OCI-LY7 (cell line): ENCODE measurements at regions not wholly inside any gene's neighbourhood (a gene's known extent, or its start where the extent isn't known, plus 50 kb on each side); places are given as distances from the start of the nearest gene placed in this dataset.

ENCODE experiments used
- BruUV-seq: library from RNA; stranded (reverse); fragments of 400-500 nt; replicated peaks from 2 replicates; lab custom pipeline; 2021; lab: Mats Ljungman, UMichigan
- CTCF ChIA-PET: fragments of 300-600 bp; sonication (Branson Sonifier 250); formaldehyde crosslinking; loops from one replicate; lab custom pipeline; 2022; ENCODE audit warnings: antibody characterized with exemption; ENCODE audit not compliant: unreplicated experiment; lab: Charles Lee
- POLR2A ChIA-PET: fragments of 300-600 bp; sonication (Branson Sonifier 250); formaldehyde crosslinking; loops from one replicate; lab custom pipeline; 2022; ENCODE audit warnings: antibody characterized with exemption; lab: Charles Lee
- DNase-seq: peaks from one replicate; pipeline ENCODE4 v3.0.0-alpha.2; 2015; ENCODE audit warnings: low spot score
- H2AFZ ChIP-seq: fragments of 200-600 bp; sonication (generic), shearing (Covaris generic); 2 replicates; pipeline ENCODE4 v1.6.1; 2014; ENCODE audit warnings: mild to moderate bottlenecking, antibody characterized with exemption, low read length, moderate library complexity
- H3K27ac ChIP-seq: fragments of 200-600 bp; sonication (generic); 2 replicates; pipeline ENCODE4 v1.5.1; 2014; ENCODE audit warnings: mixed run types, low read depth, mild to moderate bottlenecking, moderate library complexity, low read length, inconsistent platforms; ENCODE audit not compliant: poor library complexity, severe bottlenecking
- H3K36me3 ChIP-seq: fragments of 200-600 bp; sonication (generic); 2 replicates; pipeline ENCODE4 v1.6.1; 2014; ENCODE audit warnings: mild to moderate bottlenecking, antibody characterized with exemption, low read length, moderate library complexity, mixed read lengths; ENCODE audit not compliant: insufficient read depth
- H3K4me1 ChIP-seq: fragments of 200-600 bp; sonication (generic); 2 replicates; pipeline ENCODE4 v1.5.1; 2014; ENCODE audit warnings: mild to moderate bottlenecking, low read length; ENCODE audit not compliant: insufficient read depth, poor library complexity, severe bottlenecking
- H3K4me2 ChIP-seq: fragments of 200-600 bp; sonication (generic); 2 replicates; pipeline ENCODE4 v1.6.1; 2014; ENCODE audit warnings: mild to moderate bottlenecking, low read length
- H3K4me3 ChIP-seq: fragments of 200-600 bp; sonication (generic); 2 replicates; pipeline ENCODE4 v1.5.1; 2014; ENCODE audit warnings: mild to moderate bottlenecking, low read depth, low read length; ENCODE audit not compliant: poor library complexity, severe bottlenecking
- H3K79me2 ChIP-seq: fragments of 200-600 bp; sonication (generic); 2 replicates; pipeline ENCODE4 v1.6.1; 2016; ENCODE audit warnings: low read depth, mild to moderate bottlenecking, low read length, moderate library complexity, mixed read lengths; ENCODE audit not compliant: insufficient read depth
- H3K9me2 ChIP-seq: fragments of 200-600 bp; sonication (generic); 2 replicates; pipeline ENCODE4 v1.6.1; 2016; ENCODE audit warnings: mild to moderate bottlenecking, low read length, mixed read lengths; ENCODE audit not compliant: insufficient read depth
- H3K9me3 ChIP-seq: fragments of 200-600 bp; sonication (generic); 2 replicates; pipeline ENCODE4 v1.6.1; 2014; ENCODE audit warnings: mild to moderate bottlenecking, mixed run types, low read length, mixed read lengths
- H4K20me1 ChIP-seq: fragments of 200-600 bp; sonication (generic); 2 replicates; pipeline ENCODE4 v1.6.1; 2014; ENCODE audit warnings: mild to moderate bottlenecking, antibody characterized with exemption, low read length, moderate library complexity, mixed read lengths; ENCODE audit not compliant: insufficient read depth
- EZH2phosphoT487 ChIP-seq: fragments of 200-600 bp; sonication (generic); IDR thresholded peaks from 2 replicates; pipeline ENCODE4 v1.6.1; 2018; ENCODE audit warnings: low read depth, borderline replicate concordance, mild to moderate bottlenecking, mixed run types, antibody characterized with exemption, low read length, moderate library complexity, mixed read lengths
- intact Hi-C: fragments of 100-400 bp; cut with micrococcal nuclease; formaldehyde crosslinking; loops from one replicate; pipeline ENCODE4 v1.10.0; 2022; ENCODE audit not compliant: unreplicated experiment
- TF ChIP-seq, protein P1 (sequence below): fragments of 200-600 bp; sonication (generic); conservative IDR thresholded peaks from 2 replicates; pipeline ENCODE4 v1.5.1; 2014; ENCODE audit warnings: mild to moderate bottlenecking, antibody characterized with exemption, low read length, moderate library complexity, mixed read lengths

DNA sequence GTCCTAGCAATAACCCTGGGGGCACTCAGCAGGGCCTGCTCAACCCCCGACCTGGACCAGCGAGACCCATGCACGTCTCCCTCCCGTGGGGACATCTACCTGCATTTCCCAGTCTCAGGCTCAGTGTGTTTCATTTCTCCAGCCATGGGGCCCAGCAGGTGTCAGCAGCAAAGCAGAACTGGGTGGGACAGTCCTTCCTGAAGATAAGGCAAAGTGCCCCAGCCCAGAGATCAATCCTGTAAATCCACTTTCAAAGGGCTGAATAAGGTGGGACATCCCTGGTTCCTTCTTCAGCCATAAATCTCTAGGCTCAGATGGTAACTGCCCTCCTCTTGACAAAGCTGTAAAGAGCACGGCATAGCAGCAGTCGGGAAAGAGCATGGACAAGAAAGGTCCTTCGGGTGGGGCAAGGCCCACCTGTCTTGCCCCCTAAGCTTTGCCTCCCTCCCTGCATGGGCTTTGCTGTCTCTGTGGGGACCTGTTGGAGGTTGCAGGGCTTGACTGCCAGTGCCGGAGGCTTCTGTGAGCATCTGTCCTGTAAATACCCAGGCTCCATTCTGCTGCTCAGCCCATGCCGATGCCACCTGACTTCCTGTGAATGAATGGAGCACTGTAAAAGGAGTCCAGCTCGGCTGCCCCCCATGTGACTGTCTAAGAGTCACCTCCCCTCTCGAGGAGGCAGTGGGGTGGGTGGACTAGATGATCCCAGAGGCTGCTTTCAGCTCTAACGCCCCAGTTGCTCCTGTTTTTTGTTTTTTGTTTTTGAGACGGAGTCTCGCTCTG lies 84.8 kb upstream of the TBC1D3K start:
- Histone ChIP-seq H3K4me1 (peaks cover 10% of the 10 kb centered on the region), H3K79me2 (no peaks in the 10 kb centered on the region), H3K36me3 (no peaks in the 10 kb centered on the region), H3K9me2 (no peaks in the 10 kb centered on the region), H3K4me2 (no peak overlapping the region), H2AFZ (no peak overlapping the region), H3K4me3 (no peak overlapping the region), H3K9me3 (no peaks in the 10 kb centered on the region), H4K20me1 (no peaks in the 10 kb centered on the region), H3K27ac (no peak overlapping the region)
- intact Hi-C loops = no loop called here
- POLR2A ChIA-PET = no interaction called here
- BruUV-seq = no TSS peak
- DNase-seq = no peak
- TF ChIP-seq, protein P1, sequence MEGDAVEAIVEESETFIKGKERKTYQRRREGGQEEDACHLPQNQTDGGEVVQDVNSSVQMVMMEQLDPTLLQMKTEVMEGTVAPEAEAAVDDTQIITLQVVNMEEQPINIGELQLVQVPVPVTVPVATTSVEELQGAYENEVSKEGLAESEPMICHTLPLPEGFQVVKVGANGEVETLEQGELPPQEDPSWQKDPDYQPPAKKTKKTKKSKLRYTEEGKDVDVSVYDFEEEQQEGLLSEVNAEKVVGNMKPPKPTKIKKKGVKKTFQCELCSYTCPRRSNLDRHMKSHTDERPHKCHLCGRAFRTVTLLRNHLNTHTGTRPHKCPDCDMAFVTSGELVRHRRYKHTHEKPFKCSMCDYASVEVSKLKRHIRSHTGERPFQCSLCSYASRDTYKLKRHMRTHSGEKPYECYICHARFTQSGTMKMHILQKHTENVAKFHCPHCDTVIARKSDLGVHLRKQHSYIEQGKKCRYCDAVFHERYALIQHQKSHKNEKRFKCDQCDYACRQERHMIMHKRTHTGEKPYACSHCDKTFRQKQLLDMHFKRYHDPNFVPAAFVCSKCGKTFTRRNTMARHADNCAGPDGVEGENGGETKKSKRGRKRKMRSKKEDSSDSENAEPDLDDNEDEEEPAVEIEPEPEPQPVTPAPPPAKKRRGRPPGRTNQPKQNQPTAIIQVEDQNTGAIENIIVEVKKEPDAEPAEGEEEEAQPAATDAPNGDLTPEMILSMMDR = no peak
- TF ChIP-seq EZH2phosphoT487 = no peak
- CTCF ChIA-PET = no interaction called here

DNA sequence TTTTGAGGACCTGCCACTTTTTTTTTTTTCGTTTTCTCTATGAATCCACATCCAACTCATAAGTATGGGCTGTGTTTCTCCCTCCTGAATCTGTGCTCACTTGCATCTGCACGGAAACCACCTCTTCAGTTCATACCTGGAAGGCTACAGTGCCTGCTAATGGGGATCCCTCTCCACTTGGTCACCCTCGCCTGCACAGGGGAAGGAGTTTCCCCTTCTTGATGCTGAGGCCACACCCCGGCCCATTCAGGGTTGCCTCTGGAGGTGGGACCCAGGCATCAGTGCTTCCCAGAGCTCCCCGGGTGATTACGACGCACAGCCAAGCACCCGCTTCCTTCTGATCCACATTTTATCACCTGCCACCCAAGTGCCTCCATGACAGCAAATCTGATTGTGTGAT lies 85.9 kb upstream of the TBC1D3K start:
- TF ChIP-seq EZH2phosphoT487 = no peak
- TF ChIP-seq, protein P1 = no peak
- intact Hi-C loops = no loop called here
- Histone ChIP-seq H4K20me1 (no peaks in the 10 kb centered on the region), H3K4me2 (no peak overlapping the region), H3K4me3 (no peak overlapping the region), H3K9me3 (no peaks in the 10 kb centered on the region), H2AFZ (no peak overlapping the region), H3K9me2 (no peaks in the 10 kb centered on the region), H3K79me2 (no peaks in the 10 kb centered on the region), H3K4me1 (peaks cover 6% of the 10 kb centered on the region), H3K27ac (no peak overlapping the region), H3K36me3 (no peaks in the 10 kb centered on the region)
- DNase-seq = no peak
- POLR2A ChIA-PET = no interaction called here
- CTCF ChIA-PET = no interaction called here
- no TSS peak for BruUV-seq

DNA sequence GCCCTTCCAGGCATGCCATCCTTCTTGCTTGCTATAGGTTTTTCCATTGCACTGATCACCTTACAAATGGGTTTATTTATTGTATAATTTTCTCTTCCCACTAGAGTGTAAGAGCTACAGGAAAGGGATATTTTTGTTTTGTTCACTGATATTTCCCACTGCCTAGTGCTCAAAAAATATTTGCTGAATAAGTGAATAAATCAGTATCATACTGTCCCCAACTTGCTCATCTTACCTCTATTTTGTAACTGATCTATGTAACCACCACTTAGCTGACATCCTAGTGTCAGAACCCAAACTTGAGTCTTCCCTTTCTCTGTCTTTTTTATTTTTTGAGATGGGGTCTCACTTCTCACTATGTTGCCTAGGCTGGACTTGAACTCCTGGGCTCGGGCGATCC lies 87.6 kb upstream of the TBC1D3K start:
- H2AFZ ChIP-seq = no peak overlapping the region
- H3K36me3 ChIP-seq = no peaks in the 10 kb centered on the region
- no TSS peak for BruUV-seq
- no peak overlapping the region for H3K27ac ChIP-seq
- H4K20me1 ChIP-seq = no peaks in the 10 kb centered on the region
- no peaks in the 10 kb centered on the region for H3K79me2 ChIP-seq
- H3K9me2 ChIP-seq = no peaks in the 10 kb centered on the region
- H3K4me3 ChIP-seq = no peak overlapping the region
- intact Hi-C loops = no loop called here
- CTCF ChIA-PET = no interaction called here
- POLR2A ChIA-PET = interaction anchor here (0.7 kb wide), 1 partner anchor 26 kb away, joined by 3 read pairs; no protein-coding TSS in a partner anchor
- no peak overlapping the region for H3K4me2 ChIP-seq
- peaks cover 6% of the 10 kb centered on the region for H3K4me1 ChIP-seq
- TF ChIP-seq, protein P1 = no peak
- no peak for TF ChIP-seq EZH2phosphoT487
- no peak for DNase-seq
- no peaks in the 10 kb centered on the region for H3K9me3 ChIP-seq
